ENCODE measurements at regions not wholly inside any gene's neighbourhood (a gene's known extent, or its start where the extent isn't known, plus 50 kb on each side); places are given as distances from the start of the nearest gene placed in this dataset.

- TF ChIP-seq TAF1 (IDR thresholded peaks at IDR 0.05; ENCODE audit: low read depth): no peak
- TF ChIP-seq CEBPB (IDR thresholded peaks at IDR 0.05): no peak
- no peak for TF ChIP-seq CREB1 (IDR thresholded peaks at IDR 0.05; ENCODE audit: low read depth)
- TF ChIP-seq ZBTB7A (IDR thresholded peaks at IDR 0.05; ENCODE audit: low read depth): no peak
- TF ChIP-seq RAD21 (IDR thresholded peaks at IDR 0.05; ENCODE audit: low read depth): no peak
- TF ChIP-seq NFIC (IDR thresholded peaks at IDR 0.05): no peak
- TF ChIP-seq MAX (IDR thresholded peaks at IDR 0.05): no peak
- no peak for TF ChIP-seq FOXM1 (IDR thresholded peaks at IDR 0.05; ENCODE audit: borderline replicate concordance, low read depth)
- no peak for TF ChIP-seq TCF12 (IDR thresholded peaks at IDR 0.05; ENCODE audit: low read depth)
- TF ChIP-seq TEAD4 (IDR thresholded peaks at IDR 0.05): no peak
- TF ChIP-seq, protein P1, sequence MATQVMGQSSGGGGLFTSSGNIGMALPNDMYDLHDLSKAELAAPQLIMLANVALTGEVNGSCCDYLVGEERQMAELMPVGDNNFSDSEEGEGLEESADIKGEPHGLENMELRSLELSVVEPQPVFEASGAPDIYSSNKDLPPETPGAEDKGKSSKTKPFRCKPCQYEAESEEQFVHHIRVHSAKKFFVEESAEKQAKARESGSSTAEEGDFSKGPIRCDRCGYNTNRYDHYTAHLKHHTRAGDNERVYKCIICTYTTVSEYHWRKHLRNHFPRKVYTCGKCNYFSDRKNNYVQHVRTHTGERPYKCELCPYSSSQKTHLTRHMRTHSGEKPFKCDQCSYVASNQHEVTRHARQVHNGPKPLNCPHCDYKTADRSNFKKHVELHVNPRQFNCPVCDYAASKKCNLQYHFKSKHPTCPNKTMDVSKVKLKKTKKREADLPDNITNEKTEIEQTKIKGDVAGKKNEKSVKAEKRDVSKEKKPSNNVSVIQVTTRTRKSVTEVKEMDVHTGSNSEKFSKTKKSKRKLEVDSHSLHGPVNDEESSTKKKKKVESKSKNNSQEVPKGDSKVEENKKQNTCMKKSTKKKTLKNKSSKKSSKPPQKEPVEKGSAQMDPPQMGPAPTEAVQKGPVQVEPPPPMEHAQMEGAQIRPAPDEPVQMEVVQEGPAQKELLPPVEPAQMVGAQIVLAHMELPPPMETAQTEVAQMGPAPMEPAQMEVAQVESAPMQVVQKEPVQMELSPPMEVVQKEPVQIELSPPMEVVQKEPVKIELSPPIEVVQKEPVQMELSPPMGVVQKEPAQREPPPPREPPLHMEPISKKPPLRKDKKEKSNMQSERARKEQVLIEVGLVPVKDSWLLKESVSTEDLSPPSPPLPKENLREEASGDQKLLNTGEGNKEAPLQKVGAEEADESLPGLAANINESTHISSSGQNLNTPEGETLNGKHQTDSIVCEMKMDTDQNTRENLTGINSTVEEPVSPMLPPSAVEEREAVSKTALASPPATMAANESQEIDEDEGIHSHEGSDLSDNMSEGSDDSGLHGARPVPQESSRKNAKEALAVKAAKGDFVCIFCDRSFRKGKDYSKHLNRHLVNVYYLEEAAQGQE (IDR thresholded peaks at IDR 0.05; ENCODE audit: low read depth): no peak
- TF ChIP-seq YY1 (IDR thresholded peaks at IDR 0.05; ENCODE audit: low read depth): no peak
Observed at GRCh38 chr4:122976111-122976510, 53.7 kb upstream of the NUDT6 start.
